Thoracic aorta (tissue), 2 donors: ENCODE measurements at regions not wholly inside any gene's neighbourhood (a gene's known extent, or its start where the extent isn't known, plus 50 kb on each side); places are given as distances from the start of the nearest gene placed in this dataset.
A peak's percentile ranks its signal among the peaks of the same experiment; 100 is the strongest.

Experiments used
- ATAC-seq: fragments of 150-250 bp; one replicate; pipeline ENCODE4 v1.8.0; 2017; ENCODE audit warnings: low read depth; ENCODE audit not compliant: insufficient number of reproducible peaks, low FRiP score
- DNase-seq: peaks from one replicate; pipeline ENCODE4 v3.0.0-alpha.2; 2020; ENCODE audit warnings: low spot score
- H3K27ac ChIP-seq, 2 donors: fragments of 200-600 bp; sonication (generic); 1 replicate in 1 of 2; 2 replicates in 1 of 2; pipeline ENCODE4 v1.5.1; 2016; ENCODE audit warnings: mild to moderate bottlenecking in 2 of 2, moderate library complexity in 2 of 2
- H3K27me3 ChIP-seq: fragments of 200-600 bp; sonication (generic); replicated peaks from 2 replicates; pipeline ENCODE4 v1.6.0; 2016; ENCODE audit warnings: mild to moderate bottlenecking; ENCODE audit not compliant: insufficient read depth
- H3K36me3 ChIP-seq: fragments of 200-600 bp; sonication (generic); one replicate; pipeline ENCODE4 v1.5.1; 2016
- H3K4me1 ChIP-seq, 2 donors: fragments of 200-600 bp; sonication (generic); 1 replicate in 1 of 2; 2 replicates in 1 of 2; pipeline versions ENCODE4 v1.5.1 to v1.6.0; 2016; ENCODE audit warnings: low read depth in 2 of 2, mild to moderate bottlenecking in 1 of 2; ENCODE audit not compliant: control insufficient read depth in 1 of 2
- H3K4me3 ChIP-seq: fragments of 200-600 bp; sonication (generic); 2 replicates; pipeline ENCODE4 v1.5.1; 2016; ENCODE audit warnings: mild to moderate bottlenecking
- H3K9me3 ChIP-seq: fragments of 200-600 bp; sonication (generic); 2 replicates; pipeline ENCODE4 v1.5.1; 2016
- CTCF ChIP-seq: fragments of 200-600 bp; sonication (generic); IDR thresholded peaks from one replicate; pipeline ENCODE4 v1.5.1; 2019; ENCODE audit warnings: antibody characterized with exemption

GRCh38 chr2:42906557-42907411 lies 114.4 kb upstream of the HAAO start:
- TF ChIP-seq CTCF, result peak; percentile 28
- DNase-seq (no peak), ATAC-seq (peak; percentile 73)
- H3K4me1 ChIP-seq, result peaks cover 44 to 92% of the 10 kb centered on the region in 2 donors
- no peaks in the 10 kb centered on the region for H3K27me3 ChIP-seq
- H3K27ac ChIP-seq, result peak overlapping the region; percentile 93
- H3K4me3 ChIP-seq, result peak overlapping the region; percentile 50
- no peaks in the 10 kb centered on the region for H3K36me3 ChIP-seq
- no peaks in the 10 kb centered on the region for H3K9me3 ChIP-seq

GRCh38 chr2:42906111-42906556 lies 113.8 kb upstream of the HAAO start:
- H3K4me1 ChIP-seq, result peaks cover 44 to 96% of the 10 kb centered on the region in 2 donors
- H3K36me3 ChIP-seq, result no peaks in the 10 kb centered on the region
- H3K27ac ChIP-seq, result peak overlapping the region; percentile 93
- ATAC-seq (no peak), DNase-seq (no peak)
- no peak for TF ChIP-seq CTCF
- H3K27me3 ChIP-seq, result no peaks in the 10 kb centered on the region
- H3K9me3 ChIP-seq, result no peaks in the 10 kb centered on the region
- H3K4me3 ChIP-seq, result peak overlapping the region; percentile 50

- DNase-seq (no peak), ATAC-seq (no peak)
- H3K4me1 ChIP-seq, result peaks cover 38 to 96% of the 10 kb centered on the region in 2 donors
- peak; percentile 30 for TF ChIP-seq CTCF
- no peaks in the 10 kb centered on the region for H3K27me3 ChIP-seq
- no peaks in the 10 kb centered on the region for H3K9me3 ChIP-seq
- H3K27ac ChIP-seq, result peak overlapping the region; percentile 93
- H3K36me3 ChIP-seq, result no peaks in the 10 kb centered on the region
- H3K4me3 ChIP-seq, result no peak overlapping the region
Measured at GRCh38 chr2:42905341-42906110, 113.1 kb upstream of the HAAO start.

- Histone ChIP-seq H3K27me3 (no peaks in the 10 kb centered on the region), H3K4me3 (no peak overlapping the region), H3K4me1 (peaks cover 36 to 86% of the 10 kb centered on the region in 2 donors), H3K36me3 (no peaks in the 10 kb centered on the region), H3K27ac (peak overlapping the region; percentile 93), H3K9me3 (no peaks in the 10 kb centered on the region)
- no peak for ATAC-seq
- DNase-seq, result no peak
- no peak for TF ChIP-seq CTCF
Measured at GRCh38 chr2:42904576-42904876, 112.1 kb upstream of the HAAO start.

GRCh38 chr2:42903821-42904575 lies 111.6 kb upstream of the HAAO start:
- H3K4me1 ChIP-seq, result peaks cover 35 to 80% of the 10 kb centered on the region in 2 donors
- no peak for TF ChIP-seq CTCF
- DNase-seq (no peak), ATAC-seq (no peak)
- no peaks in the 10 kb centered on the region for H3K36me3 ChIP-seq
- peak overlapping the region; percentile 93 for H3K27ac ChIP-seq
- H3K9me3 ChIP-seq, result no peaks in the 10 kb centered on the region
- no peaks in the 10 kb centered on the region for H3K27me3 ChIP-seq
- no peak overlapping the region for H3K4me3 ChIP-seq
